ENCODE measurements at regions not wholly inside any gene's neighbourhood (a gene's known extent, or its start where the extent isn't known, plus 50 kb on each side); places are given as distances from the start of the nearest gene placed in this dataset.

DNA sequence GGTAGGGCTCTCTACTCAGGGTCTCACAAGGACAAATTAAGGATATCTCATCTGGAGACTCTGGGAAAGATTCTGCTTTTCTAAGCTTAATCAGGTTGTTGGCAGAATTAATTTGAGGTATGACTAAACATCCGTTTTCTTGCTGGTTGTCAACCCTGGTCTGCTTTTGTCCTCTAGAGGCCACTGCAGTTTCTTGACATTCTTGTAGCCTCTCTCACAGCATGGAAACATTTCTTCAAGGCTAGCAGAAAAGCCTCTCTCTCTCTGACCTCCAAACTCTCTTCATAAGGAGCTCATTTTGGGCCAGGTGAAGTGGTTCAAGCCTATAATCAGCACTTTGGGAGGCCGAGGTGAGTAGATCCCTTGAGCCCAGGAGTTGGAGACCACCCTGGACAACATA is 749.5 kb upstream of the PCDH7 start:
- Histone ChIP-seq H3K79me2 (ENCODE audit: insufficient read depth, low read length) (no peaks in the 10 kb centered on the region), H3K27me3 (ENCODE audit: control insufficient read depth in 2 of 2, insufficient read depth in 2 of 2, low read length in 2 of 2) (no peaks in the 10 kb centered on the region), H4K20me1 (ENCODE audit: insufficient read depth, low read length) (no peaks in the 10 kb centered on the region), H3K9me3 (replicated peaks in 1 of 2; ENCODE audit: control insufficient read depth in 1 of 2, insufficient read depth in 1 of 2, low read length in 2 of 2) (no peaks in the 10 kb centered on the region), H3K4me1 (ENCODE audit: control insufficient read depth in 1 of 2, insufficient read depth in 2 of 2, low read length in 2 of 2) (no peaks in the 10 kb centered on the region), H3K4me2 (replicated peaks; ENCODE audit: extremely low read depth, low read length, poor library complexity, severe bottlenecking) (no peak overlapping the region), H3K4me3 (replicated peaks in 1 of 3; ENCODE audit: low read depth in 2 of 3, low read length in 3 of 3) (no peak overlapping the region), H3K9ac (ENCODE audit: insufficient read depth, low read length, poor library complexity, severe bottlenecking) (no peak overlapping the region), H3K36me3 (replicated peaks in 1 of 2; ENCODE audit: control insufficient read depth in 1 of 2, insufficient read depth in 2 of 2, low read length in 2 of 2) (no peaks in the 10 kb centered on the region), H3K27ac (ENCODE audit: low read depth in 1 of 2, low read length in 2 of 2) (no peak overlapping the region), H2AFZ (ENCODE audit: insufficient read depth, low read depth, low read length, poor library complexity, severe bottlenecking) (no peak overlapping the region)
- peaks cover 0 to 2% (median 0%) of the 10 kb centered on the region in 3 donors for H3K27me3 Mint-ChIP-seq (ENCODE audit: low read depth in 3 of 3)
- no peaks in the 10 kb centered on the region for H3K4me1 Mint-ChIP-seq
- no peaks in the 10 kb centered on the region for H3K9me3 Mint-ChIP-seq
- H3K4me3 Mint-ChIP-seq = no peak overlapping the region
- intact Hi-C loops (cut with micrococcal nuclease) = no loop called here
- no peaks in the 10 kb centered on the region for H3K36me3 Mint-ChIP-seq
- DNase-seq = no peak
- TF ChIP-seq CTCF (IDR thresholded peaks at IDR 0.05) = no peak
- no CpG with 5 or more reads among the region's 2 CpGs for WGBS (ENCODE audit: insufficient coverage)
- no peak overlapping the region for H3K27ac Mint-ChIP-seq

- Histone ChIP-seq H3K4me1 (ENCODE audit: control insufficient read depth in 1 of 2, insufficient read depth in 2 of 2, low read length in 2 of 2) (no peaks in the 10 kb centered on the region), H3K4me2 (replicated peaks; ENCODE audit: extremely low read depth, low read length, poor library complexity, severe bottlenecking) (no peak overlapping the region), H3K9ac (ENCODE audit: insufficient read depth, low read length, poor library complexity, severe bottlenecking) (no peak overlapping the region), H2AFZ (ENCODE audit: insufficient read depth, low read depth, low read length, poor library complexity, severe bottlenecking) (no peak overlapping the region), H3K27me3 (ENCODE audit: control insufficient read depth in 2 of 2, insufficient read depth in 2 of 2, low read length in 2 of 2) (no peaks in the 10 kb centered on the region), H4K20me1 (ENCODE audit: insufficient read depth, low read length) (no peaks in the 10 kb centered on the region), H3K79me2 (ENCODE audit: insufficient read depth, low read length) (no peaks in the 10 kb centered on the region), H3K36me3 (replicated peaks in 1 of 2; ENCODE audit: control insufficient read depth in 1 of 2, insufficient read depth in 2 of 2, low read length in 2 of 2) (no peaks in the 10 kb centered on the region), H3K9me3 (replicated peaks in 1 of 2; ENCODE audit: control insufficient read depth in 1 of 2, insufficient read depth in 1 of 2, low read length in 2 of 2) (no peaks in the 10 kb centered on the region), H3K4me3 (replicated peaks in 1 of 3; ENCODE audit: low read depth in 2 of 3, low read length in 3 of 3) (no peak overlapping the region), H3K27ac (ENCODE audit: low read depth in 1 of 2, low read length in 2 of 2) (no peak overlapping the region)
- Mint-ChIP-seq H3K4me3 (no peak overlapping the region), H3K36me3 (no peaks in the 10 kb centered on the region), H3K27ac (no peak overlapping the region), H3K27me3 (ENCODE audit: low read depth in 3 of 3) (peaks cover 0 to 2% (median 0%) of the 10 kb centered on the region in 3 donors), H3K4me1 (no peaks in the 10 kb centered on the region), H3K9me3 (no peaks in the 10 kb centered on the region)
- no peak for DNase-seq
- WGBS (ENCODE audit: insufficient coverage) = 94% methylated on average over 2 of the region's 3 CpGs
- intact Hi-C loops (cut with micrococcal nuclease) = no loop called here
- TF ChIP-seq CTCF (IDR thresholded peaks at IDR 0.05) = no peak
Measured at GRCh38 chr4:29972121-29972520, 748.0 kb upstream of the PCDH7 start.

All from CD14-positive monocyte (primary cell).